ENCODE measurements at regions not wholly inside any gene's neighbourhood (a gene's known extent, or its start where the extent isn't known, plus 50 kb on each side); places are given as distances from the start of the nearest gene placed in this dataset.

DNA sequence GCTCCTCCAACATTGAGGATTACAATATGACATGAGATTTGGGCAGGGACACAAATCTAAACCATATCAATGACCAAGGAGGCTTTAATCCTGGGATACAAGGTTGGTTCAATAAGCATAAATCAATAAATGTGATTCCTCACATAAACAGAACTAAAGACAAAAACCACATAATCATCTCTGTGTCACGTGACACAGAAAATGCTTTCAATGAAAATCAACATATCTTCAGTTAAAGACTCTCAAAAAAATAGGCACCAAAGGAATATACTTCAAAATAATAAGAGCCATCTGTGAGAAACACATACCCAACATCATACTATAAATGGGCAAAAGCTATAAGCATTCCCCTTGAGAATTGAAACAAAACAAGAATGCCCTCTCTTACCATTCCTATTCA is 604.9 kb downstream of the SEMA5A start:
- Mint-ChIP-seq H3K36me3 (ENCODE audit: low read depth) (peaks cover 25% of the 10 kb centered on the region), H3K4me1 (ENCODE audit: low read depth) (peaks cover 20% of the 10 kb centered on the region), H3K27ac (no peak overlapping the region), H3K4me3 (no peak overlapping the region), H3K9me3 (peaks cover 12% of the 10 kb centered on the region), H3K27me3 (ENCODE audit: insufficient read depth) (no peaks in the 10 kb centered on the region; the same call in 1 of the 2 replicates)
- TF ChIP-seq, protein P1, sequence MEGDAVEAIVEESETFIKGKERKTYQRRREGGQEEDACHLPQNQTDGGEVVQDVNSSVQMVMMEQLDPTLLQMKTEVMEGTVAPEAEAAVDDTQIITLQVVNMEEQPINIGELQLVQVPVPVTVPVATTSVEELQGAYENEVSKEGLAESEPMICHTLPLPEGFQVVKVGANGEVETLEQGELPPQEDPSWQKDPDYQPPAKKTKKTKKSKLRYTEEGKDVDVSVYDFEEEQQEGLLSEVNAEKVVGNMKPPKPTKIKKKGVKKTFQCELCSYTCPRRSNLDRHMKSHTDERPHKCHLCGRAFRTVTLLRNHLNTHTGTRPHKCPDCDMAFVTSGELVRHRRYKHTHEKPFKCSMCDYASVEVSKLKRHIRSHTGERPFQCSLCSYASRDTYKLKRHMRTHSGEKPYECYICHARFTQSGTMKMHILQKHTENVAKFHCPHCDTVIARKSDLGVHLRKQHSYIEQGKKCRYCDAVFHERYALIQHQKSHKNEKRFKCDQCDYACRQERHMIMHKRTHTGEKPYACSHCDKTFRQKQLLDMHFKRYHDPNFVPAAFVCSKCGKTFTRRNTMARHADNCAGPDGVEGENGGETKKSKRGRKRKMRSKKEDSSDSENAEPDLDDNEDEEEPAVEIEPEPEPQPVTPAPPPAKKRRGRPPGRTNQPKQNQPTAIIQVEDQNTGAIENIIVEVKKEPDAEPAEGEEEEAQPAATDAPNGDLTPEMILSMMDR (IDR thresholded peaks at IDR 0.05): no peak
- DNase-seq: no peak

DNA sequence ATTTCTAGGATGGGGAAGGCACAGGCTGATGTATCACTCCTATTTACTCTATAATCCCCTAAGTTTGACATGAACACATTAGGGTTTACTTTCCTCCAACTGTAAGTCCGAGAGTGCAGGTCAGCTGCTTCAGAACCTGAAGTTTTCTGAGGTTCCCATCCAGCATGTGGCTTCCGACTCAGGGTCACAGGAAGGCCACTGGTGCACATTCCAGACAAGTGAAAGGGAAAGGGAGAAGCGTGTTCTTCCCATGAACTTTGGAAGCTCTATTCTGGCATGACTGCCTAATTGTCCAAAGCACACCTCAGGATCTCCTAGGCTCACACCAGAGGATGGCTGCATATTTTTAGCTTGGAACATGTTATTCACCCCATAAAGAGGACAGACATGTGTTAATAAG is 602.6 kb downstream of the SEMA5A start:
- Mint-ChIP-seq H3K4me3 (no peak overlapping the region), H3K27ac (no peak overlapping the region), H3K27me3 (ENCODE audit: insufficient read depth) (no peaks in the 10 kb centered on the region; the same call in none of the 2 replicates), H3K4me1 (ENCODE audit: low read depth) (peaks cover 20% of the 10 kb centered on the region), H3K36me3 (ENCODE audit: low read depth) (peaks cover 17% of the 10 kb centered on the region), H3K9me3 (peaks cover 12% of the 10 kb centered on the region)
- DNase-seq: no peak
- TF ChIP-seq, protein P1 (IDR thresholded peaks at IDR 0.05): no peak

DNA sequence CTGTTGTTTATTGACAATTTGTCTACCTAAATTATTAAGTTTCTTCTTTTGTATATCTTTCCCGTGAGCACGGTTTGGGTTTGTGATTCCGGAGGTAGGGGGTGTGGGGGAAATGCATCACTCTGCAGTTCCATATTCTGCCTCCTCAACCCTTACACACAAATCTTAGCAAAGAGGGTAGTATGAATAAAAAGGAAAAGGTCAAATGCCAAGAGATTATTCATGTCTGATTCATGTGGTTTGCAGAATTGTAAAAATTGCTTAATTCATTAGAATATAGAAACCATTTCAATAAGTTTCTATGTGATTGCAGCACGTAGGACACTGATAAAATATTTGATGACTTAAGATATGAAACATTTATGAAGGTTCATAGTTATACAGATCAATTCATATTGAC is 601.9 kb downstream of the SEMA5A start:
- H3K9me3 Mint-ChIP-seq: peaks cover 12% of the 10 kb centered on the region
- no peaks in the 10 kb centered on the region; the same call in none of the 2 replicates for H3K27me3 Mint-ChIP-seq (ENCODE audit: insufficient read depth)
- no peak for DNase-seq
- H3K27ac Mint-ChIP-seq: no peak overlapping the region
- TF ChIP-seq, protein P1 (IDR thresholded peaks at IDR 0.05): no peak
- peak overlapping the region; percentile 58; the same call in 1 of the 2 replicates for H3K4me3 Mint-ChIP-seq
- H3K36me3 Mint-ChIP-seq (ENCODE audit: low read depth): peaks cover 17% of the 10 kb centered on the region
- H3K4me1 Mint-ChIP-seq (ENCODE audit: low read depth): peaks cover 20% of the 10 kb centered on the region

DNA sequence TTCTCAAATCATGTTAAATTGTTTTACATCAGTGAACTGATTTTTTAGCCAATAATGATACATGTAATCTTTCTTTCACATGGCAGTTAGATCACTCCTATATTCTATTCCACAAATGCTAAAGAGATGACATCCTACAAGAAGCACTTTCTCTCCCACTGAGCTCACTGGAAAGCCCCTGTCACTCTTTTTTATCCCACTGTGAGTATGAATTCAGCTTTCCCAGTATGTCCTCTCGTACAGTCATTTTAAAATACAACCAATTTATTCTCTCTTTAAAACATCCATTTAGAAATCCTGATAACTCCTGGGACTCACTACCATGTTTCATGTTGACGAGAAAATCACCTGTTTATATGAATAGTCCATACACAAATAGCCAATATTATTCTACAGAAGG is 599.9 kb downstream of the SEMA5A start:
- Mint-ChIP-seq H3K4me3 (no peak overlapping the region), H3K36me3 (ENCODE audit: low read depth) (peaks cover 7% of the 10 kb centered on the region; the same call in 1 of the 2 replicates), H3K27me3 (ENCODE audit: insufficient read depth) (no peaks in the 10 kb centered on the region; the same call in none of the 2 replicates)

DNA sequence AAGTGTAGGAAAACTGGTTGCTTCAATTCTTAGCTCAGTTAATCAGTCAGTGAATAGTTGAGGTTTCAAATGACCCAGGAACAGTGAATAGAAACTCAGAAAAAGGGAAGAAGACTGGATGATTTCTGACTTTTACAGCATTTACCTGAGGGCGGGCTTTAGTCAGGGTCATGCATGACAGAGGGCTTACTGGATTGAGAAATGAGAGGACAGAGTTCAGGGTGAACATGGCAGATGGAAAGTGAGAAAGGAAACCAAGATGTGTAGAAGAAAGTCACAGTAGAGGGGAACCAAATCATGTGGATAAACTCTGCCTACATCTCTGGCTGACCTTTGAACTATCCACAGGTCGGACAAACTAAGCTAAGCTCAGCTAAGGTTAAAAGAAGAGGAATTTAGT is 596.0 kb downstream of the SEMA5A start:
- H3K36me3 Mint-ChIP-seq (ENCODE audit: low read depth): no peaks in the 10 kb centered on the region
- no peaks in the 10 kb centered on the region; the same call in 1 of the 2 replicates for H3K27me3 Mint-ChIP-seq (ENCODE audit: insufficient read depth)
- TF ChIP-seq, protein P1 (IDR thresholded peaks at IDR 0.05): no peak
- no peaks in the 10 kb centered on the region for H3K9me3 Mint-ChIP-seq
- H3K4me3 Mint-ChIP-seq: no peak overlapping the region
- no peak for DNase-seq
- H3K27ac Mint-ChIP-seq: no peak overlapping the region
- H3K4me1 Mint-ChIP-seq (ENCODE audit: low read depth): peaks cover 19% of the 10 kb centered on the region

More for the DNA sequence above, 599.9 kb downstream of the SEMA5A start:
- Mint-ChIP-seq H3K9me3 (peaks cover 5% of the 10 kb centered on the region), H3K4me1 (ENCODE audit: low read depth) (peaks cover 26% of the 10 kb centered on the region), H3K27ac (no peak overlapping the region)
- TF ChIP-seq, protein P1 (IDR thresholded peaks at IDR 0.05): no peak
- no peak for DNase-seq

DNA sequence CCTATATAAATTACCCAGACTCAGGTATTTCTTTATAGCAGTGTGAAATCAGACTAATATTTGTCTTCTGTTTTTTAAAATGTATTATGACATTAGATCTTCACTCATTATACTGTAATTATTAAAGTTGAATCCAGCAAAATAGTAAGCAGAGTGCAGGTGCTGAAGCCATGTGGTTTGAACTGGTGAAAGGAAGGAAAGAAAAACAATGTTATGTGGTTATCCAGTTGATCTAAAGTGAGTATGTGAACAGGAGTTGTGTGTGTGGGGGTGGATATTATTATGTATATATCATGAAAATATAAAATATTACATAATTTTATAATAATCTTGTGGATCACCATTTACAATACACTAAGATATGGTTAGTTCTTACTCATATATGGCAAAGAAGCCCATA is 593.7 kb downstream of the SEMA5A start:
- H3K9me3 Mint-ChIP-seq: no peaks in the 10 kb centered on the region
- H3K36me3 Mint-ChIP-seq (ENCODE audit: low read depth): no peaks in the 10 kb centered on the region
- peaks cover 2% of the 10 kb centered on the region; the same call in 1 of the 2 replicates for H3K27me3 Mint-ChIP-seq (ENCODE audit: insufficient read depth)
- no peak for DNase-seq
- H3K27ac Mint-ChIP-seq: no peak overlapping the region
- H3K4me3 Mint-ChIP-seq: no peak overlapping the region
- TF ChIP-seq, protein P1 (IDR thresholded peaks at IDR 0.05): no peak
- H3K4me1 Mint-ChIP-seq (ENCODE audit: low read depth): peaks cover 19% of the 10 kb centered on the region
